GM18511 (cell line): ENCODE measurements at regions not wholly inside any gene's neighbourhood (a gene's known extent, or its start where the extent isn't known, plus 50 kb on each side); places are given as distances from the start of the nearest gene placed in this dataset.
A peak's percentile ranks its signal among the peaks of the same experiment; 100 is the strongest.

ENCODE experiments used
- ATAC-seq: cut with Tn5 transposase; IDR thresholded peaks from one replicate; pipeline ENCODE4 v1.9.1; 2021; ENCODE audit warnings: mild to moderate bottlenecking, moderate library complexity; ENCODE audit not compliant: unreplicated experiment

DNA sequence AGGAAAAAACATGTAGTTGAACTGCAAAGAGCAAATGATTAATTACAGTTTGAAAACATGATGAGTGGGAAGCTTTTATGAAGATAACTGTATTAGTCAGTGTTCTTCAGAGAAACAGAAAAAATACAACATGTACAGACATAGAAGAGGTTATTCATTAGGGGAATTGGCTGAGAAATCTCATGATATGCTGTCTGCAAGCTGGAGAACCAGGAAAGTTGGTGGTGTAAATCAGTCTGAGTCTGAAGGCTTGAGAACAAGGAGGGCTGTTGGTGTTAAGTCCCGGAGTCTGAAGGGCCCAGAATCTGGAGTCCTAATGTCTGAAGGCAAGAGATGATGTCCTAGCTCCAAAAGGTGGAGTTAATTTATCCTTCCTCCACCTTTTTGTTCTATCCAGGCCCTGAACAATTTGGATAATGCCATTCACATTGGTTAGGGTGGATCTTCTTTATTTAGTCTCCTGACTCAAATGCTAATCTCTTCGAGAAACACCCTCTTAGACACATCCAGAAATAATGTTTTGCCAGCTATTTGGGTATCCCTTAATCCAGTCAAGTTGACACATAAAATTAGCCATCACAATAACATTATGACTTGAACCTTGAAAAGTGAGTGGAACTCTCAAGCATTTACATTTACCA is 672.9 kb upstream of the PTBP2 start:
- ATAC-seq = no peak

DNA sequence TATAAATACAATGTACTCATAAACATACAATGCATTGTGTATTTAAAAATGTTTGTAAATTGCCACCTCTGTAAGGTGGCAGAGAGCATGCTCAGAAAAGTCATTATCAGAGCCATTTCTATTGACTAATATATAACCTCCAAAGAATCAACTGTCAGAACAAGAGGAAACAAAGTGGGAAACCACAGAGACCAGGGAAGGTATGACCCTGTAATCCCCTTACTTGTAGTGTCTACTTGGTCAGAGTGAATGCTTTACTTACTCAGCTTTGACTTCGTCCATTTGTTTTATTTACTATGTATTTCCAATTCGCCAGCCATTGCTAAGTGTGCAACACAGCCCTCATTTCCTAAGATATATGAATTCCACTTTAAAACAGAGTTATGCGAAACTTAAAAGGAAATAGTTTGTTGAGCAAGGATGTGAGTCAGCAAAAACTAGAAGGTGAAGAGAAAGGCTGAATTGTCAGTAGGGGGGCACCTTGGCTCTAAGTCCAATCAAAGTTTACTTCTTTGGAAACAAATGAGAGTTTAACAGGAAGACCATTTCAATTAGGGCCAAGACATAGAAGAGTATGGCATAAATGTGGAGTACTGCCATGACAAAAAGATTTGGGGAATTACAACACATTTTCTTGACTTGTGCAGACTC is 671.7 kb upstream of the PTBP2 start:
- no peak for ATAC-seq

GRCh38 chr1:96059276-96059675 is 662.3 kb upstream of the PTBP2 start:
- no peak for ATAC-seq

- ATAC-seq = no peak
These were observed 661.8 kb upstream of the PTBP2 start for GRCh38 chr1:96059736-96060135.

DNA sequence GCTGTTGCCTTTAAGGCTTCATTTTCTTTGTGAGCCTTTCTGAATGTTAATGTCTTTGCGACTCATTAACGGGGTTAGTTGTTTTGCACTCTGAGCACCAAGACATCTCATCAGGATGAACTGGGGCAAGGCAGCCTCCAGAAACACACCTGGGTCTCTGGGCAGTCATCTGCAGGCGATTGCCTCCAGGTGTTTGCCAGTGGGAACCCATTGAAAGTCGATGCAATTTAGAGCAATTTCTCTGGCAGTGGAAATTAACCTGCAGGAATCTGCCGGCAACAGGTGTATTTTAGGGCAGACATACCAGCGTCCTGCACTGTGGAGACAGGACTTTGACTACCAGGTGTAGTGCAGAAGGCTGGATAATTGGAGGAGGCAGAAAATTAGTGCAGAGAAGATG is 661.0 kb upstream of the PTBP2 start:
- no peak for ATAC-seq

- no peak for ATAC-seq
These were observed 649.6 kb upstream of the PTBP2 start for GRCh38 chr1:96072021-96072420.

- peak; percentile 72 for ATAC-seq
These were observed 648.5 kb upstream of the PTBP2 start for GRCh38 chr1:96073100-96073499.

DNA sequence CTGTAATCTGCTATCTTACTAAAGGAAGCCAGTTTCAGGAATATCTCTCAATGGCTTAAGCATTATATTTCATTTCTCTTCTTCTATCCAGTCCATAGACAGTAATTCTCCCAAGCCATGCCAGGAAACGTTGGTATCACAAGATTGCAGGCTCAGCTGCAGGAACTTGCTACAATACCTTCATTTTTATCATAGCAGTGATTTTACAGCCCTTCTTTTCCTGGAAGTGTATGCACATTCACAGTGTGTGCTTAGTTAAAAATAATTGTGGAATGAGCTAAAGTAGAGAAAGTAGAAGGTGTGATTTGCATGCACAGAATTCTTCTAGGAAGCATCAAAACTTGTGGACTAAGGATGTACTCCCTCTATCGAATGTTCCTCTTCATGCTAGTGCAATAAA is 647.2 kb upstream of the PTBP2 start:
- no peak for ATAC-seq

DNA sequence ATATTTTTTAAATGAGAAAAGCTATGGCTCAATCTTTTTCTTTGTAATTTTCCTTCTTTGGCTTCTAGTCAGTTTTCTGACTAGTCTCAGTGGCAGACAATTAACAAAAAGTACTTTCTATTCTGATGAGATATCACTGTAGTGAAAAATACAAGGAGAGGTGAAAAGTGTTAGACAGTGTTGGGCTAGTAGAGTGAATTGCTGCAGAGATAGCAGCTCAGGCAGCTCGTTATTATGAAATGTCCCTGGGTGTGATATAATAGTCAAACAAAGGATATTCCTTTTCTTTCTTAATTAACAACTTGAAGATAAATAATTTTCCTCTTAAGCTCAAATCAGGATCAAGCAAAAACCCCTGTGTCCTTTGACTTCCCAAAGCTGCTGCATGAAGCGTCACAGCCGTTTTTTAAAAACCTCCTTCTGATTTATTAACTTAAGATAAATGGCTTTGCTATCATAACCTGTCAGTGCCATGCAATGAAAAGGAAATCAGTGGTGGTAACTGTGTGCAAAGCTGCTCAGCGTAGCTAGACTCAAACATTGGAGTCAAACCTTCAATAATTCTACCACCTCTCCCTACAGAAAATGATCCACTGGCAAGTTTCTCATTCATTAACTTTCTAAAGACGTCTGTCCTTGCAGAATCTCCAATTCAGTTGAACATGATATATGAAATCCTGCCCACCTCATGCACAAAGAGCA is 646.6 kb upstream of the PTBP2 start:
- ATAC-seq = no peak

- ATAC-seq = no peak
These were observed 645.7 kb upstream of the PTBP2 start for GRCh38 chr1:96075704-96076455.

GRCh38 chr1:96076589-96076988 is 645.0 kb upstream of the PTBP2 start:
- ATAC-seq = no peak

- no peak for ATAC-seq
These were observed 642.0 kb upstream of the PTBP2 start for GRCh38 chr1:96079581-96079980.

DNA sequence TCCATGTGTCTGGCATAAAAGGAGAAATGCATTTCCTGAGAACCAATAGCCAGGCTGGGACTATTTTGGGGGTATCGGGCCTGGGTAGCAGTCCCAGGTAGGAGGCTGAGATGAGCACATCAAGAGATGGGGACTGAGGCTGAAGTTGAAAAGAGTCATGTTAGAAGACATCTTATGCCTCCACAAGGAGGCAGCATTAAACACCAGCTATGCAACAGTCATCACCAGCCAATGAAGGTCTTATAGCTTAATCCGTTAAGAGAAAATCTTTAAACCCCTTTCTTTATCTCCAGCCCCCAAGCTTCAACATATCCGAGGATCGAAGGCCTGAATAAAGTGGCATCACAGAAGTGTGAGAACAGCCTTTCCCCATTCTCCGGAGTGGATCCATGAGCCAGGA is 640.7 kb upstream of the PTBP2 start:
- no peak for ATAC-seq

DNA sequence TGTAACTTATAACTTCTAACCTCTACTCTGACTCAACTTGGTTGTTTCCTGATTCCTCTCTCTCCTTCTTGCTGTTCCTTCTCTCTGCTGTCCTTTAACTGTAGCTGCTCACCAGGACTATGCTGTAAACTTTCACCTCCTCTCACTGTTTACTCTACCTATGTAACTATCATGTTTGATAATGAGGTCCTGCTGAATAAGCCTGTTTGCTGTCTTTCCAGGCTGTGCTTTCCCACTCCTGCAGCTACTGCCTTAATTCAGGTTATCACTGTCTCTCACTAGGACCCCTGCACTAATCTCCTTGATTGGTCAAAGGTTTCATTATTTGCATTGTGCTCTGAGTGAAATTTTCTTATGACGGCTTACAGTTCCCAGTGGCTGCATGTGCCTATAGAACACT is 633.9 kb upstream of the PTBP2 start:
- no peak for ATAC-seq

GRCh38 chr1:96090134-96090533 is 631.5 kb upstream of the PTBP2 start:
- no peak for ATAC-seq

DNA sequence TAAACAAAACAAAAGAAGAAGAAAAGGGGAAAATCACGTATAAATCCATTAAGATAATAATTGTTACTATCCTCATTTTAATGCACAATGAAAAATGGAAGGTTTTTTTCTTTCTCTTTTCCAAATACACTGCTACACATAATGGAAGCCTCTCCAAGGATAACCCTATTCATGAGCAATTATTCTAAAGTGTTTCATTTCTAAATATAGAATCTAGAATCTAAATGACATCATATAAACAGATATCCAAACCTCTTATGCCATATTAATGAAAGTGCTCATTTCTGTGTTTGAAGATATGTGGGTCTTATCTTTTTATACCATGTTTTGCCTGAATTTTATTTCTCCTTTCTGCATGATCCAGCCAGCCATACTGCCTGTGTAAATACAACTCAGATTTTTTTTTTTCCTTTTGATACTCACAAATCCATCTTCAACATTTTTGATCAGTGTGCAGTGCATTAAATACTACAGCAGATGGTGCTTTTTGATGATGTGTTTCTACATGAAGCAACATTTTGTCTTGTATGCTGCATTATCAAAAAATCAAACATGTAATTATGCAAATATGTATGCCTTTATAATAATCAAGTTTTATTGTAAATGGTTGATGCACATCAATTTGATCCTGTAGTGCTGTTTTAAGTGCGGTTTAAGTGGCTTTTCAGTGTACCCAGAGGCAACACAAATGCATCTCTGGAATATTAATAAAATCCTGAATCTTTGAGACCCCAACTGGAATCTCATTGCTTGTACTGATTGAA is 625.6 kb upstream of the PTBP2 start:
- no peak for ATAC-seq

GRCh38 chr1:96096613-96097321 is 624.8 kb upstream of the PTBP2 start:
- ATAC-seq = no peak

DNA sequence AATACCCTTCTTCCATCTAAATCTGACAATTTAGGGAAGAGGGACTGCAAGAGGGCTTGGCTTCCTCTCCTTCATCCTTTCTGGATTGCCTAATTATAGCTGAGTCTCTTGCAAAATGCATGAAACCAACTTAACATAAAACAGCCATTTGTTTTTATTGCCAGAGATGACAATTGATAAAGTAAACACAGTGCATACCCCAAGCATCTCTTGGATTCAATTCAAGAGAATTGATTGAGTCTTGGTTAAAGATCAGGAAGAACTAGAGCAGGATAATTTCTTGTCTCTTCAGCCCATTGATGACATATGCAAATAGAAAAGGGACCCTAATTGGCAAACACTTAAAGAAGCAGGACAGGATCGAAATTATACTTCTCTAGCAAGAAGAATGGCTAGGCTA is 617.1 kb upstream of the PTBP2 start:
- ATAC-seq = no peak

- no peak for ATAC-seq
These were observed 616.7 kb upstream of the PTBP2 start for GRCh38 chr1:96104906-96105305.

- ATAC-seq = no peak
These were observed 604.9 kb upstream of the PTBP2 start for GRCh38 chr1:96116731-96117130.
